HEK293T (cell line): ENCODE measurements at regions not wholly inside any gene's neighbourhood (a gene's known extent, or its start where the extent isn't known, plus 50 kb on each side); places are given as distances from the start of the nearest gene placed in this dataset.

Source experiments
- ARNT ChIP-seq: fragments of 450-650 bp; IDR thresholded peaks from 2 replicates; pipeline ENCODE4 v1.6.1; 2017; ENCODE audit warnings: mild to moderate bottlenecking
- HDGF ChIP-seq: fragments of 450-650 bp; IDR thresholded peaks from 2 replicates; pipeline ENCODE4 v1.6.1; 2017; ENCODE audit warnings: antibody characterized with exemption, borderline replicate concordance
- NFRKB ChIP-seq: fragments of 450-650 bp; IDR thresholded peaks from 2 replicates; pipeline ENCODE4 v1.6.1; 2016; ENCODE audit warnings: mild to moderate bottlenecking, moderate library complexity
- SP1 ChIP-seq: fragments of 450-650 bp; IDR thresholded peaks from 2 replicates; pipeline ENCODE4 v1.6.1; 2017
- ZNF384 ChIP-seq: fragments of 450-650 bp; IDR thresholded peaks from 2 replicates; pipeline ENCODE4 v1.6.1; 2016

GRCh38 chr6:14359438-14359837 lies 241.9 kb downstream of the CD83 start:
- TF ChIP-seq NFRKB (no peak), SP1 (no peak), ARNT (no peak), ZNF384 (no peak), HDGF (no peak)
